ENCODE measurements at regions not wholly inside any gene's neighbourhood (a gene's known extent, or its start where the extent isn't known, plus 50 kb on each side); places are given as distances from the start of the nearest gene placed in this dataset.

DNA sequence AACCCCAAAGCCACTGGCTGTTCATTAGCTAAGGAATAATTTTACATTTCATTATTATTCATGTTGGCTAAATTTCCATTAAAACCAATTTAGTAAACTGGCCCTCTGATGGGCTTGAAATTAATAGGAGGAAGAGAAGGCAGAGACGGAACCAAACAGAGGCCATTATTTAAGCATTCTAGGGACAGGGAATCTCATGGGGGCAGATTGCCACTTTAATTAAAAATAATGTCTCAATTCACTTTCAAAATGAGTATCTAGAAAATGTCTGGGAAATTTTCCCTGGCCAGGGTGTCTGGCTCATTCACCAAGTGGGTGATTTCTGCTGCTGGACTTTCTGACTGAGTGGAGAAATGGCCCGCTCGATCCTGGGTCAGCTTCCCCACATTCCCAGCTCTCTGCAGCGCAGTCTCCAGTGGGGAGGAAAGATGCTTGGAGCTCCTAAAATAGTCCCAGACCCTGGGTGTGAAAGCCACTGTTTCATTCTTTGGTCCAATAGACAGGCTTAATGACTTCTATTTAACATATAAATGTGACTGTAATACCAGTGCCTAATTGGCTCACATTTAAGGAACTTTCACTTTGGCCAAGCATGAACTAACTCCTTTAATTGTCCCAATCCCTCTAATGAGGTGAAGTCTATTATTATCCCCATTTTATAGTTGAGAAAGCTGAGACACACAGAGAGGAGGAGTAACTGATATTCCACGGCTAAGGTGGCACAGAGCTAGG is 64.3 kb downstream of the IRX6 start:
- Histone ChIP-seq H3K27ac (ENCODE audit: low read length) (no peak overlapping the region), H3K9ac (ENCODE audit: low read length) (no peak overlapping the region), H3K27me3 (ENCODE audit: insufficient read depth, low read depth, low read length) (no peaks in the 10 kb centered on the region), H2AFZ (ENCODE audit: low read depth, low read length) (no peak overlapping the region), H3K79me2 (replicated peaks; ENCODE audit: insufficient read depth, low read length) (no peaks in the 10 kb centered on the region), H4K20me1 (ENCODE audit: insufficient read depth) (no peaks in the 10 kb centered on the region), H3K36me3 (ENCODE audit: insufficient read depth, low read length) (no peaks in the 10 kb centered on the region), H3K4me2 (ENCODE audit: low read length) (no peak overlapping the region), H3K9me3 (ENCODE audit: low read length) (no peaks in the 10 kb centered on the region), H3F3A (ENCODE audit: insufficient read depth, low read length, poor library complexity, severe bottlenecking) (peaks cover 3% of the 10 kb centered on the region), H3K9me2 (ENCODE audit: insufficient read depth, low read length) (no peaks in the 10 kb centered on the region), H3K4me3 (ENCODE audit: low read length) (no peak overlapping the region)
- no peak for TF ChIP-seq RAD21 (conservative IDR thresholded peaks at IDR 0.05)
- no peak for TF ChIP-seq MXI1 (conservative IDR thresholded peaks at IDR 0.05; ENCODE audit: poor library complexity, severe bottlenecking)
- TF ChIP-seq TAF1 (IDR thresholded peaks at IDR 0.05; ENCODE audit: low read depth): no peak
- no peak for TF ChIP-seq EP300 (conservative IDR thresholded peaks at IDR 0.05; ENCODE audit: poor library complexity, severe bottlenecking)
- no peak for TF ChIP-seq REST (IDR thresholded peaks at IDR 0.05; ENCODE audit: borderline replicate concordance)
- no peak for TF ChIP-seq SMC3 (conservative IDR thresholded peaks at IDR 0.05; ENCODE audit: poor library complexity)
- TF ChIP-seq EZH2 (IDR thresholded peaks at IDR 0.05; ENCODE audit: borderline replicate concordance, insufficient read depth, low read length, poor library complexity, severe bottlenecking): no peak
- TF ChIP-seq, protein P1, sequence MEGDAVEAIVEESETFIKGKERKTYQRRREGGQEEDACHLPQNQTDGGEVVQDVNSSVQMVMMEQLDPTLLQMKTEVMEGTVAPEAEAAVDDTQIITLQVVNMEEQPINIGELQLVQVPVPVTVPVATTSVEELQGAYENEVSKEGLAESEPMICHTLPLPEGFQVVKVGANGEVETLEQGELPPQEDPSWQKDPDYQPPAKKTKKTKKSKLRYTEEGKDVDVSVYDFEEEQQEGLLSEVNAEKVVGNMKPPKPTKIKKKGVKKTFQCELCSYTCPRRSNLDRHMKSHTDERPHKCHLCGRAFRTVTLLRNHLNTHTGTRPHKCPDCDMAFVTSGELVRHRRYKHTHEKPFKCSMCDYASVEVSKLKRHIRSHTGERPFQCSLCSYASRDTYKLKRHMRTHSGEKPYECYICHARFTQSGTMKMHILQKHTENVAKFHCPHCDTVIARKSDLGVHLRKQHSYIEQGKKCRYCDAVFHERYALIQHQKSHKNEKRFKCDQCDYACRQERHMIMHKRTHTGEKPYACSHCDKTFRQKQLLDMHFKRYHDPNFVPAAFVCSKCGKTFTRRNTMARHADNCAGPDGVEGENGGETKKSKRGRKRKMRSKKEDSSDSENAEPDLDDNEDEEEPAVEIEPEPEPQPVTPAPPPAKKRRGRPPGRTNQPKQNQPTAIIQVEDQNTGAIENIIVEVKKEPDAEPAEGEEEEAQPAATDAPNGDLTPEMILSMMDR (IDR thresholded peaks at IDR 0.05; ENCODE audit: poor library complexity, severe bottlenecking): no peak
- TF ChIP-seq POLR2AphosphoS5 (IDR thresholded peaks at IDR 0.05): no peak

DNA sequence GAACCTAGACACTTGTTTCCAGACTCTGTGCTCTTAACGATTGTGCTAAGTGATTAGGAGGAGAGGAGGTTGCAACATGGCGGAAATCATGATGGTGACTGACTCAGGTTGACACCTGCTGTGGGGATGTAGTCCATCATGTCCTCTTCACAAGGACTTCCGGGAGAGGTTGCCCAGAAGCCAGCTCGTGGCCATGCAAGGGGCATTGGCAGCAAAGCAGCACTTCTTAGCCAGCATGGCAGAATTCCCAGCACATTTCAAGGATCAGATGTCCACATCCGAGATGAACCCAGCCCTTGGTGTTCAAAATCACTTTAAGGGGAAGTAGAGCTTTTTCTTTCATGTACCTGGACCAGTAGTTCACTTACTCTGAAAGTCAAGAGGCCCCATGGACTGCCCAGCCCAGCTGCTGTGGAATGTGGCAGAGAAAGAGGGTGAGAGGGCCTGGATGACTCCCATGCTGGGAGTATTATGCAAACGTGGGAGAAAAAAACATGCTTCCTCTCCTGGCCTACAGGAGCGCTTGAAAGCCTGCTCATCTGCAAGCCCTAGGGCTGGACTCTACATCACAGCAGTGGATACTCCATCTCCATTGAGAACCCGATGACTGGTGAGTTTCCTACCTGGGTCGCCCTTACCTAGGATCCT is 65.5 kb downstream of the IRX6 start:
- Histone ChIP-seq H3F3A (ENCODE audit: insufficient read depth, low read length, poor library complexity, severe bottlenecking) (peaks cover 3% of the 10 kb centered on the region), H3K79me2 (replicated peaks; ENCODE audit: insufficient read depth, low read length) (no peaks in the 10 kb centered on the region), H3K4me2 (ENCODE audit: low read length) (no peak overlapping the region), H3K4me3 (ENCODE audit: low read length) (no peak overlapping the region), H3K27me3 (ENCODE audit: insufficient read depth, low read depth, low read length) (no peaks in the 10 kb centered on the region), H3K9ac (ENCODE audit: low read length) (no peak overlapping the region), H3K36me3 (ENCODE audit: insufficient read depth, low read length) (no peaks in the 10 kb centered on the region), H3K9me2 (ENCODE audit: insufficient read depth, low read length) (no peaks in the 10 kb centered on the region), H3K9me3 (ENCODE audit: low read length) (no peaks in the 10 kb centered on the region), H3K27ac (ENCODE audit: low read length) (no peak overlapping the region), H4K20me1 (ENCODE audit: insufficient read depth) (no peaks in the 10 kb centered on the region), H2AFZ (ENCODE audit: low read depth, low read length) (no peak overlapping the region)
- TF ChIP-seq REST (IDR thresholded peaks at IDR 0.05; ENCODE audit: borderline replicate concordance) (no peak), POLR2AphosphoS5 (IDR thresholded peaks at IDR 0.05) (no peak), RAD21 (conservative IDR thresholded peaks at IDR 0.05) (no peak), EP300 (conservative IDR thresholded peaks at IDR 0.05; ENCODE audit: poor library complexity, severe bottlenecking) (no peak), MXI1 (conservative IDR thresholded peaks at IDR 0.05; ENCODE audit: poor library complexity, severe bottlenecking) (no peak), EZH2 (IDR thresholded peaks at IDR 0.05; ENCODE audit: borderline replicate concordance, insufficient read depth, low read length, poor library complexity, severe bottlenecking) (no peak), TAF1 (IDR thresholded peaks at IDR 0.05; ENCODE audit: low read depth) (no peak), SMC3 (conservative IDR thresholded peaks at IDR 0.05; ENCODE audit: poor library complexity) (no peak)
- TF ChIP-seq, protein P1 (IDR thresholded peaks at IDR 0.05; ENCODE audit: poor library complexity, severe bottlenecking): no peak

Measured in neural cell (in vitro differentiated cells).